ENCODE measurements at regions not wholly inside any gene's neighbourhood (a gene's known extent, or its start where the extent isn't known, plus 50 kb on each side); places are given as distances from the start of the nearest gene placed in this dataset.

- DNase-seq (ENCODE audit: low spot score), result no peak
These were observed 140.8 kb downstream of the IRX1 start for GRCh38 chr5:3736466-3736865.

DNA sequence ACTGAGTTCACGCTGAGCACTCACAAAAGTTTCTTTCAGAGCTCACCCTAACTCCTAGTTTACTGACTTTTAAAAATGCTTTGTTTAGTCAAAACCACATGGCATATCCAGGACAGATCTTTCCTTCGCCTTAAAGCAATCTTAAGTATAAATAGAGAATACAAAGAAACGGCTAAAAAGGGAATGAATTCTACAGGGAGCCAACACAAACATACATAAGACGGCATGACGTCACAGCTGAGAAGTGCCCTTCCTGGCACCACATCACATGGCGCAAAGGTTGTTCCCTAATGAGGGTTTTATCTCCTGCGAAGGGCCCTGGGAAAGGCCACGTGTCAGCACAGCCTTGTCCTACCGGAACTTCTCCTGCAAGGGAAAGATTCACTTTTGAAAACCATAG, 141.3 kb downstream of the IRX1 start:
- no peak for DNase-seq (ENCODE audit: low spot score)

GRCh38 chr5:3738919-3739318, 143.3 kb downstream of the IRX1 start:
- DNase-seq (ENCODE audit: low spot score), result no peak

- DNase-seq (ENCODE audit: low spot score), result no peak
These were observed 145.1 kb downstream of the IRX1 start for GRCh38 chr5:3740546-3741373.

DNA sequence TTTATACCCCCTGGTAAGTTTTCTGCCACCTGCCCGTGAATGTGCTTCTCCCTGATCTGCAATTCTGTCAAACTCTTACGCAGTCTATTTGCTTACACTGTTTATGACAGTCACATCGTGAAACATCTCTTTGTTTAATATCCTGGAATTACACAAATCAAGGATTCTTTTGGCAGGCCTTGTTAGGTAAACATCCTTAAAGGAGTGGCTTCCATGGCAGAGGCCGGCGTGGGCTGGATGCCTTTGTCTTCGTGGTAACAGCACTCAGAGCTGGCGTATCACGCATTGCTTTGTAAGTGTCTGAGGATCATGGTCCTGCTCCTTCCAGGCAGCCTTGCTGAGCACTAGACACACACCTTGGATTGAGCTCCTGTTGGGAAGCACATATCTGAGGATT, 145.7 kb downstream of the IRX1 start:
- DNase-seq (ENCODE audit: low spot score), result no peak

- DNase-seq (ENCODE audit: low spot score), result no peak
These were observed 147.1 kb downstream of the IRX1 start for GRCh38 chr5:3742750-3743149.

GRCh38 chr5:3751846-3752245, 156.2 kb downstream of the IRX1 start:
- no peak for DNase-seq (ENCODE audit: low spot score)

DNA sequence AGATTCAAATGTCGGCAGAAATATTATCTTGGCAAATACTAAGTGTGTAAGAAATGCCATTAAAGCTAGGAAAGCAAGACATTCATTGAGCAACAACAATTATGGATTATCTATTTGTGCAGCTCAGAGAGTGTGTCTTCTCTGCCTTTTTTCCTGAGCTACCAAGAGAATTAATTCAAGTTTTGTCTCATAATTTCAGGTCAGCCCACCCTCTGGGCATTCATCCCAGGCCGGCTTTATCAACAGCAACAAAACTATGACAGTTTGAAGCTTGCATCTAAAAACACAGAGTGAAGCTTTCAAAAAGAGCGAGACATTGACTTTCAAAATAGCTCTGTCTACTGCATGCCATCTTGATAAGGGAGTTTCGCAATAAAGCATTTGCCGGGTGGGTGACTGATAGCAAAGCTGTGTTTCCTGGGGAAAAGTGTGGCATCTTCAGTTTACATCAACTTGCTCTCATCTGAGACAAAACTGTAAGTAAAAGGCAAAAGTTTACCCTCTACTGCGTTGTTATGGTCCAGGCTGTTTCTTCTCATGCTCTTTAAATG, 182.4 kb downstream of the IRX1 start:
- DNase-seq (ENCODE audit: low spot score), result no peak

- DNase-seq (ENCODE audit: low spot score), result no peak
These were observed 183.3 kb downstream of the IRX1 start for GRCh38 chr5:3778945-3779344.

DNA sequence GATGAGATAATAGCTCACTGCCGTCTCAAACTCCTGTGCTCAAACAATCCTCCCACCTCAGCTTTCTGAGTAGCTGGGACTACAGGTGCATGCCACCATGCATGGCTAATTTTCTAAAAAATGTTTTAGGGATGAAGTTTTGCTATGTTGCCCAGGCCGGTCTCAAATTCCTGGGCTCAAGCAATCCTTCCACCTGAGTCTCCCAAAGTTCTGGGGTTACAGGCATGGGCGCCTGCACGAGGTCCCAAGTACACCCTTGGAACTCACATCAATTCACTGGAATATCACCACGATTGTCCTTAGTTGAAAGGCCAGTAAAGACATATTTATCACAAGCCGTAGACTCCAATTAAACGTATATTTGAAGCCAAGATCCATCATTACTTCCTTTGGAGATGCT, 184.6 kb downstream of the IRX1 start:
- no peak for DNase-seq (ENCODE audit: low spot score)

DNA sequence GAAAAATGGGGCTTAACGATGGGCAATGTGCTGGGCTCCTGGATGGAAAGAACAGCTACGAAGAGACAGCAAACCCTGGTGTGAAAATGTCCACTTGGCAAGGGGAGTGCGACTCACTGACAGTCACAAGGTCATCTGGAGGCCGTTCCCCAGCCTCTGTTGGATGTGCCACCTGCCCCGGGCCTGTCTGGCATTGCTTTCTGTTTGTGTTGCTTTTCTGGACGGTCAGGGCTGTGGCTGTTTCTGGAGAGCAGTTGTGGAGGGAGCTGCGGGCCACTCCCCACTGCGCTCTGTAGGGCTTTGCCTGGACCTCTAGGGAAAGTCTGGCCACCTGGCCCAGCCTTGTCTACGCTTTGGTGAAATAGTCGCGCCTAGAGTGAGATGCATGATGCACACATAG, 185.3 kb downstream of the IRX1 start:
- DNase-seq (ENCODE audit: low spot score), result no peak

GRCh38 chr5:3784854-3785253, 189.2 kb downstream of the IRX1 start:
- no peak for DNase-seq (ENCODE audit: low spot score)

DNA sequence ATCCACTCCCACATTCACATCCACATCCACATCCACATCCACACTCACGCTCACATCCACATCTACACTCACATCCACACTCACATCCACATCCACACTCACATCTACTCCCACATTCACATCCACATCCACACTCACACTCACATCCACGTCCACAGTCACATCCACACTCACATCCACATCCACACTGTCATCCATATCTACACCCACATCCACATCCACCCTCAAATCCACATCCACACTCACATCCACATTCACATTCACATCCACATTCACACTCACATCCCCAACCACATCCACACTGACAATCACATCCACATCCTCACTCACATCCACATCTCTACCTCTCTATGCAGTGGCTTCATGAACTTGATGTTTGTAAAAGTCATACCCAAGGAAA, 190.5 kb downstream of the IRX1 start:
- no peak for DNase-seq (ENCODE audit: low spot score)

DNA sequence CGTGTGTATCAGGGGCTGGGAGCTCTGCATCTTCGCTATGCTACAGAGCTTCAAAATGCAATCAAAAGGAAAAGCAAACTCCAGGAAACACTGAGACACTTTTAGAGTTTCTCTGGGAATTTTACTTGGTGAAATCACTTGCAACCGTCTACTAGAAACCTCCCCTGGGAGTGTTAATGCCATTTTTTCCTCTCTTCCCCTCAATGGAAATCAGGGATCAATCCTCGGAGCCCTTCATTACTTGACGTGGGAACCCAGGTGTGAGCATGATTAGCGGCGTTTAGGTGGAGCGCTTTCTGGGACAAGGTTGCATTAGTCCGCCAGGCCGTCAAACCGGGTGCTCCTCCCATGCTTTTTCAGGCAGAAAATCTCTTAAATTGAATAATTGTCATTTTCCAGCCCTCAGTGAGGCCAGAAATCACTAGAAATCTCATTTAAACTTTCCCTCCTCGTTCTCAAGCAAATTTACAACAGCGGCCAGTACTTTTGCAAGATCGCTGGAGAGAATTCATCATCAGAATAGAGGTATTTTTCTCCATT, 191.3 kb downstream of the IRX1 start:
- DNase-seq (ENCODE audit: low spot score), result no peak

DNA sequence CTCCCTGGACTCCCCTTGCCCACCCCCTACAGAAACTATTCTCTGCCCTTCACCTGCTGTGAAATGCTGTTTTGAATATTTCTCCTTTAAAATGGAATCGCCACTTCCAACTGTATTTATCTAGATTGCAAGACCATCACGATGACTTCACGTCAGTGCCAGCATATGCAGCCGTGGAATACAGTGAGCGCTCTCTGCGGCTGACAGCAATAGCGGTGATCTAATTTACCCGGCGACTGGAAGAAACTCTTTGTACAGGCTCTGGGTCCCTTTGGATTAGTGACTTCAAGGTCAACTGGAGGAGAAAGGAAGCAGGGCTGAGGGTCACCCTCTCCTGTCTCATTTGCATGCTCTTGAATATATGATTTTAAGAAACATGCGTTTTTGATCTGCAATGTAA, 192.0 kb downstream of the IRX1 start:
- DNase-seq (ENCODE audit: low spot score), result no peak

DNA sequence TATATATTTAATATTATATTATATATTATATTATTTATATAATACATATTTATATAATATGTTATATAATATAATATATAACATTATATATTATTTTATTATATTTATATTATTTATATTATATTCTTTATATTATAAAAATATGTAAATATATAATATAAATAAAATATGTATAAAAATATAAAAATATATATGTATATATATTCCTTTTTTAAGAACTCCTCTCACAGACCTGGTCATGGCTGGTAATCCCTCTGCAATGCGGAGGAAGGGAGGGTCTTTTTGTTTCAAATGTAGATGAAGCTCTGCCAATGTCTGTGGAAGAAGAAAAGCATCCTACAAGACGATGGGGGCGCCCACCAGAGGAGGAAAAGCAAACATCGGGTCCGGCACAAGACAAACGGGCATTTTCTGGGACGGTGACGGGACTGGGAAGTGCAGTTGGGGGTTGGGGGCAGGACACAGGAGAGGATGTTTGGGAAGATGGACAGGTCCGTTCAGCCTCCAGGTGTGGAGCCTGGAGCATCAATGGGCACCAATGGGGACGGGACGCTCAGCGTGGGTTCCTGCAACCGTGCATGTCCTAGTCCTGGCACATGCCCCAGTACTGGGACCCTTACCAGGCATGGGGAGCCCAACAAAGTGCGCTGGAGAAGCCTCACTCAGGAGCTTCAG, 194.0 kb downstream of the IRX1 start:
- DNase-seq (ENCODE audit: low spot score), result no peak

DNA sequence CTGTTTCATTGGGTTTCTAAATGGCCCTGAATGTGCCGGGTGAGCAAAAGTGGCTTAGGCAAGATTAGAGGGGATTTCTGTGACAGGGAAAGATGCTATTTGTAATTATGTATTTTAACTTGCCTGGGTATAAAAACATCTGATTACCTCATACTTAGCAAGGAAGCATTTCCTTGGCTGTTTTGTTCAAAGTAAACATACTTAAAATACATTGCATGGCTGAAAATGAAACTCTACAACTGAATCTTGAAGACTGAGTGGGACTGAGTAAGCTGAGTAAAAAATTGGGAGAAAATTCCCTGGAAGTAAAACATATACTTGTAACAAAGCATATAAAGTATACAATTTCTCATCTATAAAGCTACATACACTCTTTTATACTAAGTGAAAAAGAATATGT, 197.5 kb downstream of the IRX1 start:
- DNase-seq (ENCODE audit: low spot score), result no peak

DNA sequence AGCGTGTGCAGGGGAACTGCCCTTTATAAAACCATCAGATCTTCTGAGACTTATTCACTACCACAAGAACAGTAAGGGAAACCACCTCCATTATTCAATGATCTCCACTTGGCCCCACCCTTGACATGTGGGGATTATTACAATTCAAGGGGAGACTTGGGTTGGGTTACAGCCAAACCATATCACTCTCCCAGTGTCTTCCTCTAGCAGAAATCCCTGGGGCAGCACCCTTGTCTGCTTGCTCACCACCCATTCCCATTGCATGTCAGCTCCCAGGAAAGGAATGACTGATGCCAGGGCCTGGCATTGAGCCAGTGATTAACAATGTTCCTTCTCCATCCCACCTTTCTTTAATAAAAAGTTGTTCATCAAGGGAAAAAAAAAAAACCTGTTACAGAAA, 199.0 kb downstream of the IRX1 start:
- DNase-seq (ENCODE audit: low spot score), result no peak

DNA sequence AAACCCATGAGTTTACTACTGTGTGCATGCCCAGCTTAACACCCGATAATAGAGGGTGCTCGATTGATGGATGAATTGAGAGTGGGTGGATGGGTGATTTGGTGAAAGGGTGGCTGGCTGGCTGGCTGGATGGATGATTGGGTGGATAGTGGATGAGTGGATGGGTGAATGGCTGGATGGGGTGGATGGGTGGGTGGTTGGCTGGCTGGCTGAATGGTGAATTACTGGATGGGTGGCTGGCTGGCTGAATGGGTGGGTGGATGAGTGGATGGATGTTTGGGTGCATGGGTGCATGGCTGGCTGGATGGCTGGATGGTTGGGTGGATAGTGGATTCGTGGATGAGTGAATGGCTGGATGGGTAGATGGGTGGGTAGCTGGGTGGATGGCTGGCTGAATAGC, 201.1 kb downstream of the IRX1 start:
- no peak for DNase-seq (ENCODE audit: low spot score)

GRCh38 chr5:3801967-3802366, 206.3 kb downstream of the IRX1 start:
- DNase-seq (ENCODE audit: low spot score), result no peak

DNA sequence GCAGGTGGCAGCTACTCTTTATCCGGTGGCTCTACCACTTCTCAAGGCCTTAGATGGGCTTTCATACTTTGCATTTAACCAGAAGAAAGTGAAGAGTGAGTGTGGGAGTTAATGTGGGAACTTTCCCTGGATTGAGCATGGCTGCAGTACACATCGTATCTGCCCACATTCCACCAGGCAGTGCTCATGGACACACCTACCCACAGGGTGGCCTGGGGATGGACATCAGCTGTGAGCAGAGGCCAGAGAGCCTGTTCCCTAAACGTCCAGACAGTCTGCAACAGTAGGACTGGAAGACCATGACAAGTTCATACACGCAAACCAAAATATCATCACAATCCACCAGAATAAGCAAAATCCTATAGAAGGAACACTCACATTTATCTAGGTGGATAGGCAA, 213.8 kb downstream of the IRX1 start:
- DNase-seq (ENCODE audit: low spot score), result no peak

GRCh38 chr5:3811116-3811515, 215.5 kb downstream of the IRX1 start:
- no peak for DNase-seq (ENCODE audit: low spot score)

DNA sequence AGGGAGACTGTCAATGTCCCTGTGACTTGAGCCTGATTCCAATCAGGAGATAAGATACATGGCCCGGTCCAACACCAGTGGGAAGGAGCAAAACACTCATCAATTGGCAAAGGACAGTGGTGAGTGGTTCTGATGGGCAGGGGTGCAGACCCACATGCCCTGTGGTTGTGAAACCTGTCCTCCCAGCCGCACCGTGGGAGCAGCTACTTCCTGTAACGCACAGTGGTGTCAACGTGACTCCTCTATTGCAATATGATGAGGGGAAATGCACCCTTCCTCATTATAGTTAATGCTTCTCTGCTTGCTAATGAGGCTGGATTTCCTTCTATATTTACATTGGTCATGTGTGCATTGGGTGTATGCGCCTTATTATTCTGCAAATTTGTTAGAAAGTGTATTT, 223.0 kb downstream of the IRX1 start:
- no peak for DNase-seq (ENCODE audit: low spot score)
